DND-41 (cell line): ENCODE measurements at regions not wholly inside any gene's neighbourhood (a gene's known extent, or its start where the extent isn't known, plus 50 kb on each side); places are given as distances from the start of the nearest gene placed in this dataset.

Experiments used
- ATAC-seq: fragments of 200-7000 bp; cut with Tn5 transposase; 3 replicates; pipeline ENCODE4 v1.9.1; 2021; ENCODE audit warnings: low read depth; ENCODE audit not compliant: insufficient read depth
- DNase-seq: peaks from one replicate; pipeline ENCODE4 v3.0.0-alpha.2; 2020
- H2AFZ ChIP-seq: 2 replicates; pipeline ENCODE4 v1.6.0; 2012; ENCODE audit warnings: low read depth, low read length
- H3K27ac ChIP-seq: 2 replicates; pipeline ENCODE4 v1.5.1; 2012; ENCODE audit warnings: low read length, inconsistent platforms
- H3K27me3 ChIP-seq: fragments of 200-600 bp; sonication (generic); 2 replicates; pipeline ENCODE4 v1.6.0; 2012; ENCODE audit warnings: low read length, mild to moderate bottlenecking, inconsistent platforms; ENCODE audit not compliant: insufficient read depth, poor library complexity
- H3K36me3 ChIP-seq: 2 replicates; pipeline ENCODE4 v1.5.1; 2012; ENCODE audit warnings: low read length, inconsistent platforms; ENCODE audit not compliant: insufficient read depth
- H3K4me1 ChIP-seq: 2 replicates; pipeline ENCODE4 v1.5.1; 2012; ENCODE audit warnings: mild to moderate bottlenecking, low read length; ENCODE audit not compliant: insufficient read depth
- H3K4me2 ChIP-seq: 2 replicates; pipeline ENCODE4 v1.6.0; 2012; ENCODE audit warnings: mild to moderate bottlenecking, moderate library complexity, low read length, inconsistent platforms; ENCODE audit not compliant: insufficient read depth
- H3K4me3 ChIP-seq, 2 experiments: fragments of 200-600 bp in 1 of 2; shearing (Covaris generic) in 1 of 2; 2 replicates each; pipeline ENCODE4 v1.5.1; 2012 to 2016; ENCODE audit warnings: inconsistent platforms in 2 of 2, low read length in 2 of 2, mild to moderate bottlenecking in 2 of 2, low read depth in 1 of 2, moderate library complexity in 1 of 2
- H3K79me2 ChIP-seq: 2 replicates; pipeline ENCODE4 v1.6.0; 2012; ENCODE audit warnings: low read length, inconsistent platforms; ENCODE audit not compliant: insufficient read depth
- H3K9ac ChIP-seq: 2 replicates; pipeline ENCODE4 v1.6.0; 2012; ENCODE audit warnings: low read depth, mild to moderate bottlenecking, inconsistent platforms, low read length, moderate library complexity
- H3K9me3 ChIP-seq: 2 replicates; pipeline ENCODE4 v1.5.1; 2012; ENCODE audit warnings: low read length, moderate library complexity, mild to moderate bottlenecking, inconsistent platforms; ENCODE audit not compliant: insufficient read depth, severe bottlenecking
- H4K20me1 ChIP-seq: 2 replicates; pipeline ENCODE4 v1.6.0; 2012; ENCODE audit warnings: low read length; ENCODE audit not compliant: insufficient read depth
- CTCF ChIP-seq: IDR thresholded peaks from 2 replicates; pipeline ENCODE4 v1.5.1; 2012; ENCODE audit warnings: borderline replicate concordance, low read length, moderate library complexity, mild to moderate bottlenecking; ENCODE audit not compliant: poor library complexity, severe bottlenecking; ENCODE audit errors: extremely low read depth
- EZH2 ChIP-seq: IDR thresholded peaks from 3 replicates; pipeline ENCODE4 v1.6.1; 2012; ENCODE audit warnings: borderline replicate concordance, low read depth, mild to moderate bottlenecking, moderate library complexity, low read length, inconsistent platforms; ENCODE audit not compliant: severe bottlenecking

GRCh38 chr13:109941951-109942350 is 155.6 kb upstream of the IRS2 start:
- H2AFZ ChIP-seq = no peak overlapping the region
- H3K36me3 ChIP-seq = no peaks in the 10 kb centered on the region
- H3K4me1 ChIP-seq = no peaks in the 10 kb centered on the region
- ATAC-seq (no peak), DNase-seq (no peak)
- no peak overlapping the region for H3K4me2 ChIP-seq
- no peaks in the 10 kb centered on the region for H3K27me3 ChIP-seq
- no peaks in the 10 kb centered on the region for H3K9me3 ChIP-seq
- H3K4me3 ChIP-seq = no peak overlapping the region
- H3K27ac ChIP-seq = no peak overlapping the region
- no peak overlapping the region for H3K9ac ChIP-seq
- H4K20me1 ChIP-seq = no peaks in the 10 kb centered on the region
- TF ChIP-seq CTCF = no peak
- TF ChIP-seq EZH2 = no peak
- no peaks in the 10 kb centered on the region for H3K79me2 ChIP-seq

GRCh38 chr13:109941221-109941620 is 154.8 kb upstream of the IRS2 start:
- no peak for TF ChIP-seq EZH2
- no peak for TF ChIP-seq CTCF
- ATAC-seq = no peak

DNA sequence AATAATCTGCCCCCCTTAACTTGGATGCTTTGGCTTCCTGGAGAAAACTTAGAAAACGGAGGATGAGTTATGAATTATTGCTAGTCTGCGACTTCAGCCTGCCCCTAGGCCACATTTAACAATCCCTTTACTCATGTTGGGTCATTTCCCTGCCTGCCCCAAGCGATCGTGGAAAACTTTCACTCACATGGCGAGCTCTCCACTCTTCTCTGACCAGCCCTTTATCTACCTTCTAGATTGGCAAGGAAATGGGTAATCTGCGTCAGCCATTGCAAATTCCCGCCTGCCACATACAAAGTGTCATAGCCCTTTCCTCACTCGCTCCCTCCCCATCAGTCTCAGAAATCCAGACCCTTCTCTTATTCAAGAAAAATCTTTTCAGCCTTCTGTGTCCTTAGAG is 154.3 kb upstream of the IRS2 start:
- no peak for ATAC-seq
- Histone ChIP-seq H3K27ac (no peak overlapping the region), H3K4me2 (no peak overlapping the region), H3K27me3 (no peaks in the 10 kb centered on the region), H3K9ac (no peak overlapping the region), H4K20me1 (no peaks in the 10 kb centered on the region), H3K79me2 (no peaks in the 10 kb centered on the region), H3K4me3 (no peak overlapping the region), H3K9me3 (no peaks in the 10 kb centered on the region), H2AFZ (no peak overlapping the region), H3K36me3 (no peaks in the 10 kb centered on the region), H3K4me1 (no peaks in the 10 kb centered on the region)
- TF ChIP-seq EZH2 (no peak), CTCF (no peak)
- DNase-seq = no peak

More at GRCh38 chr13:109941221-109941620, 154.8 kb upstream of the IRS2 start:
- Histone ChIP-seq H3K27me3 (no peaks in the 10 kb centered on the region), H2AFZ (no peak overlapping the region), H3K4me1 (no peaks in the 10 kb centered on the region), H4K20me1 (no peaks in the 10 kb centered on the region), H3K9me3 (no peaks in the 10 kb centered on the region), H3K36me3 (no peaks in the 10 kb centered on the region), H3K4me3 (no peak overlapping the region), H3K27ac (no peak overlapping the region), H3K4me2 (no peak overlapping the region), H3K79me2 (no peaks in the 10 kb centered on the region), H3K9ac (no peak overlapping the region)
- DNase-seq = no peak

DNA sequence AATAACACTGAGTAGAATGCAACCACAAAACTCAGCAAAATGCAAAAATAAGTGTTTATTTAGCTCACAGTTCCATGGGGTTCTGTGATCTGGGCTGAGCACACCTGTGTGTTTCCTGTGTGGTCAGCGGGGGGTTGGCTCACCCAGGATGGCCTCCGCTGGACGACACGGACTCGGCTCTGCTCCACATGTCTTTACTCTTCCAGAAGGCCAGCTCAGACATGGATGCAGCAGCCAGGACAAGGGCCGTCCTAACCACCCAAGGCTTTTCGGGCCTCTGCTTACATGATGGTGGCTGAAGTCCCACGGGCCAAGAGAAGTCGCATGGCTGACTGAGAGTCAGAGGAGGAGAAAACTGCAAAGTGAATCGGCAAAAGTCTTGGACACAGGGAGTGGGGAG is 153.5 kb upstream of the IRS2 start:
- Histone ChIP-seq H3K9ac (no peak overlapping the region), H4K20me1 (no peaks in the 10 kb centered on the region), H3K4me3 (no peak overlapping the region), H3K79me2 (no peaks in the 10 kb centered on the region), H2AFZ (no peak overlapping the region), H3K36me3 (no peaks in the 10 kb centered on the region), H3K4me1 (no peaks in the 10 kb centered on the region), H3K4me2 (no peak overlapping the region), H3K9me3 (no peaks in the 10 kb centered on the region), H3K27me3 (no peaks in the 10 kb centered on the region), H3K27ac (no peak overlapping the region)
- no peak for DNase-seq
- TF ChIP-seq CTCF (no peak), EZH2 (no peak)
- ATAC-seq = no peak
